HUES6 (cell line): ENCODE measurements at regions not wholly inside any gene's neighbourhood (a gene's known extent, or its start where the extent isn't known, plus 50 kb on each side); places are given as distances from the start of the nearest gene placed in this dataset.

Source experiments
- H3K27ac ChIP-seq: 2 replicates; pipeline ENCODE4 v1.7.0; 2013; ENCODE audit warnings: low read depth, mild to moderate bottlenecking, low read length, inconsistent platforms
- H3K27me3 ChIP-seq: 2 replicates; pipeline ENCODE4 v1.6.1; 2013; ENCODE audit warnings: low read length; ENCODE audit not compliant: control insufficient read depth, insufficient read depth
- H3K36me3 ChIP-seq: 2 replicates; pipeline ENCODE4 v1.6.1; 2013; ENCODE audit warnings: low read length; ENCODE audit not compliant: control insufficient read depth, insufficient read depth
- H3K4me1 ChIP-seq: 2 replicates; pipeline ENCODE4 v1.6.1; 2013; ENCODE audit warnings: low read length; ENCODE audit not compliant: control insufficient read depth, insufficient read depth
- H3K4me3 ChIP-seq: 2 replicates; pipeline ENCODE4 v1.5.1; 2013; ENCODE audit warnings: low read depth, low read length
- H3K9ac ChIP-seq: one replicate; pipeline ENCODE4 v1.6.1; 2013; ENCODE audit warnings: mild to moderate bottlenecking, low read length
- H3K9me3 ChIP-seq: 2 replicates; pipeline ENCODE4 v1.6.1; 2013; ENCODE audit warnings: low read depth, low read length; ENCODE audit not compliant: control insufficient read depth, insufficient read depth

DNA sequence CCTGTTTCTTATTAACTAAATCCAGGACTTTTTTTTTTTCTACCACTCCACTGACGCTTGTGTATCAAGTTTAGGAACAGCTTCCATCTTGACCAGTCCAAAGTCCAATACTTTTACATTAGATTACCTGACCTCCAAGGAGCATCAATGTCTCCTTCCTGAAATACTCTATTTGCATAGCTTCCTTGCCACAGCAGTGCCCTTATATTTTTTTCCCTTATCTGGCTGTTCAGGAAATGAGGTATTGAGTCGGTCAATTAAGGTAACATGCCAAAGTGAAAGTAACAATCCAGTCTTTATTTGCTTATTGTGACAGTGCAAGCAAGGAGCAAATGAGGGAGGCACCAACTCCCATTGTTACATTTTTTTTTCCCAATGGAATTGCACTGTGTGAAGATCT lies 730.8 kb upstream of the NDST4 start:
- Histone ChIP-seq H3K4me3 (no peak overlapping the region), H3K9me3 (peaks cover 3% of the 10 kb centered on the region; the same call in 1 of the 2 replicates), H3K27me3 (no peaks in the 10 kb centered on the region), H3K4me1 (no peaks in the 10 kb centered on the region), H3K36me3 (no peaks in the 10 kb centered on the region), H3K27ac (no peak overlapping the region), H3K9ac (no peak overlapping the region)

DNA sequence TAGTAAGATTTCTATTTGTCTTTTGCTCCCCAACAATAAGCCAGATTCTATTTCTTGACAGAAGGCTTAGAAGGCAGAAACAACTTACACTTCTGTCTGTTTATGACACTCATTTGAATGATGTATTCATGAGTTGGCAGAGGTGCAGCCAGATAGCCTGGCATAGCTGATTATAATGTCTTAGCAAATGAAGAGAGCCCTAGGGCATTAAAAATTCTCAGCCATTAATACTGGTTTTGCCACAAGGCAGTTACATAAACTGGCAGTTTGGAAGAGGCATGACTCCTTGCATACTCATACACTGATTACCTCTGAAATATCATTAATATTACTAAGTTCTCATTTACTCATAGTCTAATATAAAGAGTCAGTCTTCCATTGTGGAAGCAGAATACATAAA lies 728.5 kb upstream of the NDST4 start:
- Histone ChIP-seq H3K9me3 (peaks cover 6% of the 10 kb centered on the region; the same call in 1 of the 2 replicates), H3K4me1 (no peaks in the 10 kb centered on the region), H3K36me3 (no peaks in the 10 kb centered on the region), H3K27ac (no peak overlapping the region), H3K27me3 (no peaks in the 10 kb centered on the region), H3K4me3 (no peak overlapping the region), H3K9ac (no peak overlapping the region)

DNA sequence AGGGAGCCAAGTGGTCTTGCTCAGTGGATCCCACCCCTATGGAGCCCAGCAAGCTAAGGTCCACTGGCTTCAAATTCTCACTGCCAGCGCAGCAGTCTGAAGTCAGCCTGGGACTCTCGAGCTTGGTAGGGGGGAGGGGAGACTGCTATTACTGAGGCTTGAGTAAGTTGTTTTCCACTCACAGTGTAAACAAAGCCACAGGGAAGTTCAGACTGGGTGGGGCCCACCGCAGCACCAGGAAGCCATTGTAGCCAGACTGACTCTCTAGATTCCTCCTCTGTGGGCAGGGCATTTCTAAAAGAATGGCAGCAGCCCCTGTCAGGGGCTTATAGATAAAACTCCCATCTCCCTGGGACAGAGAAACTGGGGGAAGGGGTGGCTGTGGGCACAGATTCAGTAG lies 721.0 kb upstream of the NDST4 start:
- Histone ChIP-seq H3K9me3 (peaks cover 9% of the 10 kb centered on the region), H3K9ac (no peak overlapping the region), H3K36me3 (no peaks in the 10 kb centered on the region), H3K27ac (no peak overlapping the region), H3K4me3 (no peak overlapping the region), H3K27me3 (no peaks in the 10 kb centered on the region), H3K4me1 (peaks cover 4% of the 10 kb centered on the region; the same call in 1 of the 2 replicates)

GRCh38 chr4:115824630-115825029 lies 711.2 kb upstream of the NDST4 start:
- Histone ChIP-seq H3K4me3 (no peak overlapping the region), H3K9me3 (no peaks in the 10 kb centered on the region), H3K4me1 (no peaks in the 10 kb centered on the region), H3K27me3 (no peaks in the 10 kb centered on the region), H3K36me3 (no peaks in the 10 kb centered on the region), H3K27ac (no peak overlapping the region), H3K9ac (no peak overlapping the region)

DNA sequence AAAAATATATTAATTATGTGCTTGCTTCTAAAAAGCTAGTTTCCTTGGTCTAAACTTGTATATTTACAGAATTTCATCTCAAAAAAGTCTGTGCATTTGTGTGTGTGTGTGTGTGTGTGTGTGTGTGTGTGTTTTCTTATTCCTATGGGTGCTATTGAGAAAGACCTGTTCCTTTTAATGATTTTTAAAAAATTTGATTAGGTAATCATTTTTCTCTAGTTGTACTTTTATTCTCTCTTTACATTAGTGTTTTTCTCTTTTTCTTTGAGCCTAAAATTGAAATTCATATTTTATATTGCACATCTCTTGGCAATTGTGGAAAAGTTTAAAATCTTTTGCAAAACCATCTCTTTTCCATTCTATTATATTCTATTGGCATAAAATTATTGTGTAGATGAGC lies 690.4 kb upstream of the NDST4 start:
- Histone ChIP-seq H3K9me3 (no peaks in the 10 kb centered on the region), H3K4me3 (no peak overlapping the region), H3K27me3 (no peaks in the 10 kb centered on the region)

DNA sequence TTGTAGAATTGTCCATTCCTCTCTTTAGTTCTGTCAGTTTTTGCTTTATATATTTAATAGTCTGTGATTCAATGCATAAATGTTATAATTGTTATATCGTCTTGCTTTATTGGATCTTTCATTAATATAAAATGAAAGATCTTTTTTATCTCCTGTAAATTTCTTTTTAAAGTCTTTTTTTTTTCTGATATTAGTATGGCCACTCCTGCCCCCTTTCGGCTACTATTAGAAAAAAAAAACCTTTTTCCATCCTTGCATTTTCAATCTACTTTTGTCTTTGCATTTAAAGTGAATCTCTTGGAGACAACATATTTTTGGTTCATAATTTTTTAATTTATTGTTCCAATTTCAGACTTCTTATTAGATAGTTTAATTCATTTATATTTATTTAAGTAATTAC lies 677.4 kb upstream of the NDST4 start:
- Histone ChIP-seq H3K4me1 (no peaks in the 10 kb centered on the region), H3K9me3 (no peaks in the 10 kb centered on the region)

More for the DNA sequence above, 690.4 kb upstream of the NDST4 start:
- Histone ChIP-seq H3K4me1 (no peaks in the 10 kb centered on the region), H3K9ac (no peak overlapping the region), H3K36me3 (no peaks in the 10 kb centered on the region), H3K27ac (no peak overlapping the region)

DNA sequence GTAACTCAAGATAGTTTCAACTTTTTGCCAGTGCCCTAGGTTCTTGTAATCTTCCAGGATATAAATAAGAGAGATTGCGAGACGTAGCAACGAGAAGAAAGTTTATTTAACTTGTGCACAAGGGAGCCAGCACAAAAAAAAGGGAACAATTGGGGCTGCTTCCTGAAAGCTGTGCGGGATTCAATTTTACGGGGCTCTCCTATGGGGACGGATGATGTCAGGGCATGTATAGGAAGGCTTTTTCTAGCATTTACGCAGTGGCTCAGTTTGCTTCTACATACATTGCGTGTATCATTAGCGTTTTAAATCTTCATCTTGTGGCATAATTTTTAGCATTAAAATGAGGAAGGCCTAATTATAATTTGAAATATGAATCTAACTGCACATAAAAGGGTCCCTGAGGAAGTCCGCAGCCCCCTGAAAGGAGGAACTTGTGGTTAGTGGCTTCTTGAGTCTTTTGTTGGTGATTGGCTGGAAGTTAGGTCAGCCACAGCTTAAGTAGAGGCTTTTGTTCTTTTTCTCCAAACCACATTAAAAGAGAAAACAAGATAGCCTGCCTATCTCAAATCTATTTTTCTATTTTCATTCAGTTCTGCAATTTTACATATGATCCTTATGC lies 668.2 kb upstream of the NDST4 start:
- Histone ChIP-seq H3K36me3 (no peaks in the 10 kb centered on the region), H3K27ac (no peak overlapping the region), H3K9me3 (no peaks in the 10 kb centered on the region), H3K9ac (no peak overlapping the region), H3K27me3 (no peaks in the 10 kb centered on the region), H3K4me3 (no peak overlapping the region), H3K4me1 (no peaks in the 10 kb centered on the region)

More for the DNA sequence above, 677.4 kb upstream of the NDST4 start:
- no peak overlapping the region for H3K9ac ChIP-seq
- no peaks in the 10 kb centered on the region for H3K27me3 ChIP-seq
- H3K4me3 ChIP-seq = no peak overlapping the region
- no peak overlapping the region for H3K27ac ChIP-seq
- no peaks in the 10 kb centered on the region for H3K36me3 ChIP-seq

- H3K4me1 ChIP-seq = no peaks in the 10 kb centered on the region
- no peak overlapping the region for H3K4me3 ChIP-seq
- H3K36me3 ChIP-seq = no peaks in the 10 kb centered on the region
- H3K27me3 ChIP-seq = no peaks in the 10 kb centered on the region
- no peak overlapping the region for H3K9ac ChIP-seq
- no peaks in the 10 kb centered on the region for H3K9me3 ChIP-seq
- no peak overlapping the region for H3K27ac ChIP-seq
Observed at GRCh38 chr4:115780835-115781234, 667.4 kb upstream of the NDST4 start.

- H3K4me3 ChIP-seq = no peak overlapping the region
- H3K36me3 ChIP-seq = no peaks in the 10 kb centered on the region
- H3K27me3 ChIP-seq = no peaks in the 10 kb centered on the region
- H3K27ac ChIP-seq = no peak overlapping the region
- no peaks in the 10 kb centered on the region for H3K4me1 ChIP-seq
- no peaks in the 10 kb centered on the region for H3K9me3 ChIP-seq
- H3K9ac ChIP-seq = no peak overlapping the region
Observed at GRCh38 chr4:115780268-115780667, 666.8 kb upstream of the NDST4 start.

DNA sequence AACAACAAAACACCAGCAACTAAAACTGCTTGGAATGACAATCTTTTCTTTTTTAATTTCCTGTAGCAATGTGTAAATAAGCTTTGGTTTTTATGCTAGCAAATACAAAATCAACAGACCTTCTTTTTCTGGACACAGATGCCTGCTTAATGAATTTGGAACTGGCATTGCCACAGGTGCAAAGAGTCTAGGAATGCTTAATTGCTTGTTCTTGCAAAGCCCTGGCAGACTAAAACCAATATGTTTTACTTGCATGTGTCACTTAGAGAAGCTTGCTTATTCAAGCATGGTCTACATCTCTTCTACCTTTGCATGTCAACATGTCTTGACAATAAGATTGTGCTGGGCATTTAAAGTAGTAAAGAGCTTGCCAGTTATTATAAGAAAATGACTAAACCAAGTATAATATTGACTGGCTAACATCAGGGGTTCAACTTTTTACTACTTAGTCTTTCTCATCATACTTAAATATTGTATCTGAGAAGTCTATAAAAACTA lies 656.7 kb upstream of the NDST4 start:
- Histone ChIP-seq H3K27ac (no peak overlapping the region), H3K36me3 (no peaks in the 10 kb centered on the region)

GRCh38 chr4:115769396-115769795 lies 656.0 kb upstream of the NDST4 start:
- H3K9me3 ChIP-seq = no peaks in the 10 kb centered on the region
- no peaks in the 10 kb centered on the region for H3K27me3 ChIP-seq
- H3K36me3 ChIP-seq = no peaks in the 10 kb centered on the region
- H3K27ac ChIP-seq = no peak overlapping the region
- no peak overlapping the region for H3K4me3 ChIP-seq
- H3K9ac ChIP-seq = no peak overlapping the region
- H3K4me1 ChIP-seq = no peaks in the 10 kb centered on the region

More for the DNA sequence above, 656.7 kb upstream of the NDST4 start:
- Histone ChIP-seq H3K4me3 (no peak overlapping the region), H3K4me1 (no peaks in the 10 kb centered on the region), H3K9ac (no peak overlapping the region), H3K27me3 (no peaks in the 10 kb centered on the region), H3K9me3 (no peaks in the 10 kb centered on the region)
